GM21367 (cell line): ENCODE measurements at regions not wholly inside any gene's neighbourhood (a gene's known extent, or its start where the extent isn't known, plus 50 kb on each side); places are given as distances from the start of the nearest gene placed in this dataset.
"Not testable (repeated sequence)": the region's sequence is repeated elsewhere in the genome, so short reads cannot be mapped to it uniquely, and the experiment has no call there.

Source experiments
- ATAC-seq: cut with Tn5 transposase; IDR thresholded peaks from one replicate; pipeline ENCODE4 v1.9.1; 2021; ENCODE audit not compliant: unreplicated experiment

DNA sequence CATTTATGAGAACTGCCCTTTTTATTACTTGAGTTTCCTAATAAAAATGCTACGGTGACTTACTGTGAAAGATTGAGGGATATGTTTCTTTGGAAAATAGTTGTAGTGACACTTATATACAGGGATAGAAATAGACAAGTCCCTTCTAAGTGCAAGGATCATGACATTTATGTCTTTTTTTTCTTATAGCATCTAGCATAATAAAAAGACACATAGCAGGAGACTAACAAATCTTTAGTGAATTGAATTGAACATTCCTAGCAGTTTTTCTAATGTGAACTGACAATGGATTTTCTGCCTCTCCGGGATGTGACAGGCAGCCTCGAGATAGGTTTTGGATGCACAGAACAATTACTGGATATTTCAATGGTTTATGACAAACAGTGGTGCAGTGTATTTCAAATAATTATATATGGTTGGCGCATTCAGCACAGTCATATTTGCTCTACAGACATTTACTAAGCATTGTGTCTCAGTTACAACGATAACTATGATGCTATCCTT, 562.8 kb downstream of the ADCYAP1 start:
- ATAC-seq: no peak

DNA sequence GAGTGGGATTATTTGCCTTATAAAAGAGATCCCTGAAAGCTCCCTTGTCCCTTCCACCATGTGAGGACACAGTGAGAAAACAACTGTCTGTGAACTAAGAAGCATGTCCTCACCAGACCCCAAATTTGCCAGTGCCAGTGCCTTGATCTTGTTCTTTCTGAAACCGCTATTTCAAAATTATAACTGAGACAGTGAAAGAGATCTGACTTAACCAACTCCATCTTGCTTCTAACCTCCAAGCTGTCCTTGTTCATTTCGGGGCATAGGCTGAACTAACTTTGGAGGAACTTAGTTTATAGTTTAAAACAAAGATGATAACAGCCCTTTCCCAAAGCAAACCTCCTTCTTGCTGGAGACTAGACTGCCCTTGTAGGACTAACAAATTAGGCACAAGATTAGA, 563.9 kb downstream of the ADCYAP1 start:
- ATAC-seq: no peak

DNA sequence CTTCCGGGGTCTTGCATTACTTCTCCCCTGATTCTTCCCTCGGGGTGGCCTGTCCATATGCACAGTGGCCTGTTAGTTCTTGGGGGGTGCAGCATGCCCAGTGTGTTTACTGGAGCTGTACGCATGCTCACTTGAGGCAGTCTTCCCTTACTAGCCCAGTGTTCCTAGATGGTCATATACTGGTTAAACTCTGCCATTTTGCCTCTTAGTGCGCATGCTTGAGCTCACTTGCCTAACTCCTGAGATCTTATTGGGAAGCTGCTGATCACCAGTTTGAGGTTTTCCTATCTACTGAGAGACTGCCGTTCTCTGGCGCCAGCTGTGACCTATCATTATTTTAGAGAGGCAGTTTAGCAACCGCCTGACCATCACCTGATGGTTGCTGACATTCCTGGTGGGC, 571.2 kb downstream of the ADCYAP1 start:
- ATAC-seq: no peak

DNA sequence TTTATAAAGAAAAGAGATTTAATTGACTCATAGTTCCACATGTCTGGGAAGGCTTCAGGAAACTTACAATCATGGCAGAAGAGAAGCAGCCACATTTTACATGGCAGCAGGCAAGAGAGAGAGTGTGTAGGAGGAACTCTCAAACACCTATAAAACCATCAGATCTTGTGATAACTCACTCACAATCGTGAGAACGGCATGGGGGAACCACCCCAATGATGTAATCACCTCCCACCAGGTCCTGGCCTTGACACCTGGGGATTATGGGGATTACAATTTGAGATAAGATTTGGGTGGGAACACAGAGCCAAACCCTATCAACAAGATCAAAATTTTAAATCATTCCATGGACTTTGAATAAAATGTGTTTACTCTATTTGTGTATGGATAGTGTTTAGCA, 575.6 kb downstream of the ADCYAP1 start:
- no peak for ATAC-seq

DNA sequence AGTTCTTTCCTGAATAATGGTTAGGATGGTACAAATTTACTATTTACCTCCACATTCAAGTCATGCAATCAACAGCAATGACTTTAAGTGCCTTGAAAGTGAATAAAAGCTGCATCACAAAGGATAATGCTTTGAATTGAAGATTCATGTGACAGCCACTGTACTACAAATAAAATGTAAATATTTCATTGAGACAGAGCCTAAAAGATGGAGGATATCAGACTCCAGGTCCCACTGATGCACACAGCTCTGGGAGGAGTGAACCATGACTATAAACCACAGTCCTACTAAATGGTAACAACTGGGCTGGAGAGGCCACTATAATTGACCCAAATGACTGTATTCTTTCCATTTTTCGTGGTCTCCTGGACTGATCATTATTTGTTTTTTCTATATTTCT, 576.9 kb downstream of the ADCYAP1 start:
- no peak for ATAC-seq

DNA sequence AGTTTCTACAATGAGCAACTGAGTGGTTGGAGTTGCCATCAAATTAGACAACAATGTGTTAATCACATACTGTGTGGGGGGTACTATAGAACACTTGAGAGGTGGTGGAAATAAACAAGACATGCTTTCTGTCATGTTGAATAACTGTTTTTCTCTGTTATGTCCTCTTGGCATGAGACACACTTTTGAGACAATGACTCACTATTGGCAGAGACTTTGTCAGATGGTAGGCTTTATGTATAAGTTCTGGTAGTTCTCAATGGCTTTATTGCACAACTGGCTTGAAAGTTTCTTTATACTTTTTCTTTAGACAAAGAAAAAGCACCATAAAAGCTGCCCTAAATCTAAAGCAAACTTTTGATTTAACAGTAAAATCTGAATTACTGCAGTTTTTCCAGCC, 578.7 kb downstream of the ADCYAP1 start:
- ATAC-seq: no peak

DNA sequence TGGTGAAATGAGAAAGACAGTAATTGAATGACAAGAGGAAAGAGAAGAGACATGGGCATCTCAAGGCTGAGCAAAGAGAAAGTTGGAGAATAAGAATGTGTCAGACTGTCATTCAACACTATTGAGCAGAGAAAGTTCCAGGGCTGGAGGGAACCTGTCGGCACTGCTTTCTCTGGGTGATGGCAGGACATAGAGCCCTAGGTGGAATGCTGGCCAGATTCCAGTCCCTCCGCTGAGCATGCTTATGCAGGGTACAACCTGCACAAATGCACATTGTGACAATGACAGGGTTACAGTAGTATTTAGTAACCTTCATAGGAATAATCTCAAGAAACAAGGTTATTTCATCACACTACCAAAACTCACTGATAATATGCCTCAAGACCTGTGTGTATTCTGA, 582.8 kb downstream of the ADCYAP1 start:
- no peak for ATAC-seq

DNA sequence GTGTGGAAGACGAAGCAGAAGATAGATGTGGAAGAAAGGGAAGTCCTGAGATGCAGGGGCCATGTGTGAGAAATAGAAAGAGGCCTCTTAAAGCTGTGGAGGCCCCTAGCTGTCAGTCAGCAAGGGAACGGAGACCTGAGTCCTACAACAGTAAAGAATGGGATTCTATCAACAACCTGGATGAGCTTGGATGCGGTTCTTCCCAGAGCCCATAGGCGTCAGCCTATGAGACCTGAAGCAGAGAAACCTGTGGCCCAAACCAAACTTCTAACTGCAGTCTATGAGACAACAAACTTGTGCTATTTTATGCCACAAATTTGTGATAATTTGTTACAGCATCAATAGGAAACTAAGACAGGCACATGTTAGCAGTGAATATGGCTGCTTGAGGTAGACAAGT, 583.7 kb downstream of the ADCYAP1 start:
- ATAC-seq: no peak

DNA sequence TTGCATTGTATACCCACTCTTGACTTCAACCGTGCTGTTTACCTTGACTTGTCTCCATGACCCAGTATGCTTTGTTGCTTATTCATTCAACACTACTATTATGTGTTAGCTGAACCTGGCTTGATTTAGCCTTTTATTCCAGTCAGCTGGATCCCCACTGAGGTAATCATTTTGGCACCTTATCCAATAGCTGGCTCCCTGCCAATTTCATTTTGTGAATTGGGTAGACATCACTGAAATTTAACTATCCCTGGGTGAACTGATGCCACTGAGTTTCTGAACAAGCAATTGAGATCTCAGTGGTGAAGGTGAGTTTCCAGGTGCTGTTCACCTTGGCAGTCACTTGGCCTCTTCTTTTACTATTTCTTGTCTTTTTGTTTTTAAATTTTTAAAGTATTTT, 584.3 kb downstream of the ADCYAP1 start:
- no peak for ATAC-seq

DNA sequence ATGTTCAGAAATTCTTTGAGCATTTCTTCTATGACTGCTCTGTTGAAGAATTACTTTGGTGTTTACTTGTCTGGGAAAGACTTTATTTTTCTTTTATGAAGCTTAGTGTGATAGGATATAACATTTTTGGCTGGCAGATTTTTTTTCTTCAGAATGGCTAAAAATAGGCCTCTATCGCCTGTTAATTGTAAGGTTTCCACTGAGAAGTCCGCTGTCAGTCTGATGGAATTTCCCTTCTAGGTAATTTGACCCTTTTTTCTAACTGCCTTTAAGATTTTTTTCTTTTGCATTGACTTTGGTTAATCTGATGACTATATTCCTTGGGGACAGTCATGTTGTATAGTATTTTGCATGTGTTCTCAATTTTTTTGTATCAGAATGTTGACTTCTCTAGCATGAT, 590.7 kb downstream of the ADCYAP1 start:
- no peak for ATAC-seq

DNA sequence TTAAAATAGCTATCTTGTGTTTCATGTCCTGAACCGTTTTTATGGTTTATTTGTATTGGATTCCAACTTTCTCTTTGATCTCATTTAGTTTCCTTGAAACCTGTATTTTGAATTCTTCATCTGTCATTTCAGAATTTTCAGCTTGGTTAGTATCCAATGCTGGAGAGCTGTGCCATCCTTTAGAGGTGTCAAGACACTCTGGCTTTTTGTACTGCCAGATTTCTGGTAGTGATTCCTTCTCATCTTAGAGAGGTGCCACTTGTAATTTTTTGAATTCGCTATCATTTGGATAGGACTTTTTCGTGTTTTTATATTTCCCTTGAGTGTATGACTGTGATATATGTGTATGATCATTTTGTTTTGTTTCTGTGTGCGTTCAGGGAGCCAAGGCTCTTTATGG, 591.4 kb downstream of the ADCYAP1 start:
- no peak for ATAC-seq

DNA sequence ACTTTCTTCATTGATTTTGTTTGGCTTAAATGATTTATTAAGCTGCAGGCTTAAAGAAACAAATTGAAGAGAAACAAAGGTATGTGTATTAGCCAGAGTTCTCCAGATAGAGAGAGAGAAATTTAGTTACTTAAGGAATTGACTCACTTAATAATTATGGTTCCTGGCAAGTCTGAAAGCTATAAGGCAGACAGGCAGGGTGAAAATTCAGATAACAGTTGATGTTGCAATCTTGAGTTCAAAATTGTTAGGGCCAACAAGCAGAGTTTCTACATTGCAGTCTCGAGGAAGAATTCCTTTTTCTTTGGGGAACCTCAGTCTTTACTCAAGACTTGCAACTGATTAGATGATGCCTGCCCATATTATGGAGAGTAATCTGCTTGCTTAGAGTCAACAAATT, 593.5 kb downstream of the ADCYAP1 start:
- no peak for ATAC-seq

DNA sequence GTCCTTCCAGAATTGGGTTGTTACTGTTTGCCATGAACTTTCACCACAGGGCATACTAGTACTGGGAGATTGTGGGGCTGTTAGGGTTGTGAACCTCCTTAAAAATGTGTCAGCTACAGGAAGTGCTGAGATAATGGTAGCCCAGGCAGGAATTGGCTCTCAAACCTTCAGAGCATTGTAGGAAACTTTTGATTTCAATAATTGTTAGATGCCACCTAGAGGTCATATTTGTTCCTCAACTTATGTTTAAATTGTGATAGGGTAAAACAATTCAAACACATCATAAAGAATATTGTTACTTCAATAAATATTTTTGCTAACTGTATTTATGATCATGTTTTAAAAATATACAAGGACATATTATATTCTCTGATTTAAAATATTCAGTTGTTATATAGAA, 594.6 kb downstream of the ADCYAP1 start:
- ATAC-seq: no peak

DNA sequence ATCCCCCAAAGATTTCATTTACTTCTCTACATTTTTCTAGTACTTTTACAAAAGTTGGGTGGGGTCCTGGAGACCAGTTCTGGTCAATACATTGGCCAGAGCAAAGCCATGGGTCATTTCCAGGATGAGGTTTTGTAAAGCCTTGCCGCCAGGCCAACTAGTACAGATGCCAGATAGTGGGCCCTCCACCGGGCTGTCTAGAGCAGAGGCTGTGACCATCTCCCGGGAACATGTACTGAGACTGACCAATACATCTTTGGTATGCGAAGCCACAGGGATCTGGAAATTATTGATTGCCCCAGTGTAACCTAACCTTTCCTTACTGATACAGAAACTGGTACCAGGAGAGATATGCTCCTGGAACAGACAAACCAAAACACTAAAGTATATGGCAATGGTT, 599.2 kb downstream of the ADCYAP1 start:
- no peak for ATAC-seq

DNA sequence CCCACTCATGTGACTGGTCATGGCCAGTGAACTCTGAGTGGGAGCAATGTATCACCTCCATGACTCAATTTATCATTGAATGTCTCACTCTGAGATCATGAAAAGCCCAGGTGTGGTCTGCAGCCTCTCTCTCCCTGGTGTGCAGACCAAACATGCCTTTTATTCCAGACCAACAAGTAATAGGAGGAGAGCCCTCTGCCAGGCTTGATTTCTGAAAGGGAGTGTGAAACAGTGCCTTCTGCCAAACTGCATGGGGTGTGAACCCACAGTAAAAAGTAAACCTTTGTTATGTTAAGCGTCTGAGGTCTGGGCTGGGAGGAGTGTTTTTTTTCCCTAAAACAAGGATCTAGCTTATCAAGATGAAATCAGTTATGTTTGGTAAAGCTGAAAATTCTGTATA, 601.2 kb downstream of the ADCYAP1 start:
- no peak for ATAC-seq

DNA sequence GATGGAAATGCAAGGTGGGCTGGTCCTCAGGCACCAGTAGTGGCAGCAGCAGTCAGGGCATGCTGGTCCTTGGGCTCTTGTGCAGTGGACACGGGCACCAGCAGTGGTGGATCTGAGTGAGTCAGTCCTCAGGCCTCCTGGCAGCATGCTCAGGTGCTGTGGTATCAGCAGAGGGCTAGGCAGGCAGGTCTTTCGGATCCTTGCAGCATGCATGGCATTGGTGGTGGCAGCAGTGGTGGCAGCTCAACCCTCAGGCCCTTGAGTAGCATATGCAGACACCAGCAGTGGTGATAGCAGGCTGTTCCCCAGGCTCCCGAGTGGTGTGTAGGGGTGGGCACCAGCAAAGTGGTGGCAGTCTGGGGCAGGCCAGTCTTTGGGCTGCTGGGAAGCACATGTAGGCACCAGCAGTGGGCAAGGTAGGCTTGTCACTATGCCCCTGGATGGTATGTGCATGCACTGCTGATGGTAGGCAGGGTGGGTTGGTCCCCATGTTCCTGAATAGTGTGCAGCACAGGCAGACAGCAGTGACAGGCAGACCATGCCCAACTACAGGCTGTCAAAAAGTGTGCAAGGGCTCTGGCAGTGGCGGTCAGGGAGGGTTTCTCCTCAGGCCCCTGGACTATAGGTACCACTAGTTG, 606.0 kb downstream of the ADCYAP1 start:
- ATAC-seq: no peak

DNA sequence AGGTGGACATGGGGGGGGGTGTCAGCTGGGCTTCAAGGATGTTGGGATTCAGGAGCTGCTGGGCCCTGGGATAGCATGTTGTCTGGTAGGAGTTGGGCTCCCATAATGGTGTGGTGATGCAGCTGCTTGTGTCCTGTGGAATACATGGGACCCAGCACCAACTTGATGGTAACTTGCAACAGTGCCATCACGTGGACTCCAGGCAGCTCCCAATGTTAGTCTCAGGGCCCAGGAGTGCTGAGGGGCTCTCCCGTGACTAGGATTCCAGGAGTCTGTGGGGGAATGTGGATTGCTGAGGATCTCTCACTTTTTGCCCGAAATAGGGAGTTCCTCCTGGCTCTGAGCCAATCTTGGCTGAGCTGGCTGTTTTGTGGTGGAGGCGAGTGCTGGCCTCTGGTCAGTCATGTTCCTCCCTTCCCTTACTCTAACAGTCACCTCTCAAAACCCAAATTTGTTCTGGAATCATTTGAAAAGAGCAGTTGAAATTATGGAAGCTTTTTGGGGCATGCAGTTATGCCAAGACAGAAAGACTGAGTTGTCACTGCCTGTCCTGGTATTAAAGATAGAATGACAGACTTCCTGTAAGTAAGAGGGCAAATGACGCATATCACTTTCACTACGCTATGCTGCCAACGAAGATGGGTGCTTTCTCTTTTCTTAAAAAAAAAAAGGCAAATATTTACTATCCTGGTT, 607.1 kb downstream of the ADCYAP1 start:
- ATAC-seq: no peak

DNA sequence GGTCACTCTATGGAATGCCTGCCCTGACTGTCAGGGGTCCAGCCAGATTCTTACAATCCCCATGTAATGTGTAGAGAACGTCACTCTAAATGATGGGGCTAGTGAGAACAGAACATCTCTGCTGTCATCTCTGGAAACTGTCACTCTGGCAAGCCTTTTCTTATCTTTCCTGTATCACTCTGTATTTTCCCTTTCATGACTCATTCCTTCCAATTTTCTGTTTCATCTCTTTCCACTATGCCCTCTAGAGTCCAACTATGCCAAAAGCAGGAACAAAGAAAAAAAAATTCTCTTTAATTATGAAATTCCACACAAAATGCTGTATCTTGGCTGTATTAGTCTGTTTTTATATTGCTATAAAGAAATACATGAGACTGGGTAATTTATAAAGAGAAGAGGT, 608.8 kb downstream of the ADCYAP1 start:
- ATAC-seq: no peak

DNA sequence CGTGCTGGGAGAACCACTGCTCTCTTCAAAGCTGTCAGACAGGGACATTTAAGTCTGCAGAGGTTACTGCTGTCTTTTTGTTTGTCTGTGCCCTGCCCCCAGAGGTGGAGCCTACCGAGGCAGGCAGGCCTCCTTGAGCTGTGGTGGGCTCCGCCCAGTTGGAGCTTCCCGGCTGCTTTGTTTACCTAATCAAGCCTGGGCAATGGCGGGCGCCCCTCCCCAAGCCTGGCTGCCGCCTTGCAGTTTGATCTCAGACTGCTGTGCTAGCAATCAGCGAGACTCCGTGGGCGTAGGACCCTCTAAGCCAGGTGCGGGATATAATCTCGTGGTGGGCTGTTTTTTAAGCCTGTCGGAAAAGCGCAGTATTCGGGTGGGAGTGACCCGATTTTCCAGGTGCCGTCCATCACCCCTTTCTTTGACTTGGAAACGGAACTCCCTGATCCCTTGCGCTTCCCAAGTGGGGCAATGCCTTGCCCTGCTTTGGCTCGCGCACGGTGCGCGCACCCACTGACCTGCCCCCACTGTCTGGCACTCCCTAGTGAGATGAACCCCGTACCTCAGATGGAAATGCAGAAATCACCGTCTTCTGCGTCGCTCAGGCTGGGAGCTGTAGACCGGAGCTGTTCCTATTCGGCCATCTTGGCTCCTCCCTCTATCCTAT, 617.0 kb downstream of the ADCYAP1 start:
- not testable (repeated sequence) for ATAC-seq

DNA sequence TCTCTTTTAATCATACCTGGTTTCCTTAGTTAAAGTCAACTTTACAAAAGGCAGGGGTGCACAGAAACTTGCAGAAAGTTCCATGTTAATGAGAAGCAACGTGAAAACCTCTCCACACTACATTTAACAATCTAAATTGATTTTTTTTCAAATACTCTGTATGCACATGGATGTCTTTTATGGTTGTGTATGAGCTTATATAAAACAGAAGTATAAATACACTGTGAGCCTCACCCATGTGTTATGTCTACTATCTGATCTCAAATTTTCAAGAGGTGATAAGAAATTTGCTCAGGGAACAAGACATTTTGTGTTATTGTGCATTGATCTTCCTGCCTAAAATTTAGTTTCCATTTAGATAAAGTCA, 617.6 kb downstream of the ADCYAP1 start:
- ATAC-seq: no peak

DNA sequence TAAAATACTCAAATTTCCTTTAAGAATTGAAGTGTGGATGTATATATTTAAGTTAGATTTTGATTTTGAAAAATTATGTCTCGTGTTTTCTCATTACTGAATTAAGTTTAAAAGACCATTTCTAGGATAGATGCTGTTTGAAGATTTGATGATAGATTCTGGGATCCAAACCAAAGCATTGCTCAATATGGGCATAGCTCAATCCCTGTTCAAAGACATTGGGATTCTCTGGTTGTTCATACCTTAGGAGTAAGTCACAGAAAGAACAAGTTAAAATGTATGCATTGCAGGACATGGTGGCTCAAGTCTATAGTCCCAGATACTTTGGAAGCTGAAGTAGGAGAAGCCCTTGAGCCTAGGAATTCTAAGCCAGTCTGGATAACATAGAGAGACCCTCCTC, 622.3 kb downstream of the ADCYAP1 start:
- no peak for ATAC-seq

DNA sequence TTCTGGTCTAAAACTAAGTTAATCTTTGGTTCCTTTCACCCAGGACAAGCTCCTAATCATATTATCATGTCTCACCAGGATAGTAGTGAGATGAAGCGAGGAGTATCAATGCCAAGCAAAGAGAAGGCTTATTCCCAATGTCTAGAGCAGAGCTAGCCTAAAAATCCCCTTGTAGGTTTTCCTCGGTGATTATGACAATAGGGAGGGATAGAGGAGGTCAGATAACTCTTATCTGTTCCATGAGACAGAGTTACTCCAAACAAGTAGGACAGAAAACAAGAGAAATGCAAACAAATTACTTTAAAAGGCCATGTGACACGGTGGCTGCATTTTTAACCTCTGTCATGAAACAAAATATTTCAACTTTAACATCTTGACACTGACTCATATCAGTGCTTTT, 623.1 kb downstream of the ADCYAP1 start:
- ATAC-seq: no peak
